GM12878 (cell line): ENCODE measurements at regions not wholly inside any gene's neighbourhood (a gene's known extent, or its start where the extent isn't known, plus 50 kb on each side); places are given as distances from the start of the nearest gene placed in this dataset.

Experiments used
- ATAC-seq: fragments of 200-7000 bp; cut with Tn5 transposase; 3 replicates; pipeline ENCODE4 v1.9.1; 2020; ENCODE audit warnings: mild to moderate bottlenecking, moderate library complexity
- BruUV-seq: library from RNA; stranded (reverse); fragments of 400-500 nt; replicated peaks from 2 replicates; lab custom pipeline; 2021; lab: Mats Ljungman, UMichigan
- CTCF ChIA-PET: fragments of 300-600 bp; sonication (Branson Sonifier 250); formaldehyde crosslinking; extraction: SDS; loops from one replicate; lab custom pipeline; 2021; ENCODE audit warnings: inconsistent platforms; lab: Yijun Ruan, JAX
- POLR2A ChIA-PET: fragments of 350-600 bp; formaldehyde crosslinking; extraction: SDS; loops from one replicate; lab custom pipeline; 2021; ENCODE audit warnings: inconsistent platforms; lab: Charles Lee
- RAD21 ChIA-PET: fragments of 300-600 bp; sonication (Branson Sonifier 250); formaldehyde crosslinking; loops from one replicate; lab custom pipeline; 2023; ENCODE audit warnings: antibody characterized with exemption; ENCODE audit not compliant: unreplicated experiment; lab: Charles Lee
- SMC1A ChIA-PET: fragments of 300-600 bp; sonication (Branson Sonifier 250); formaldehyde crosslinking; loops from one replicate; lab custom pipeline; 2023; ENCODE audit not compliant: unreplicated experiment, uncharacterized antibody; lab: Charles Lee
- DNase-seq: peaks from one replicate; pipeline ENCODE4 v3.0.0-alpha.2; 2011; ENCODE audit warnings: low read depth, low spot score
- FAIRE-seq: peaks from 3 replicates; lab custom pipeline; 2011; peaks lifted over from hg19 to GRCh38; lab: Jason Lieb, UNC
- H2AFZ ChIP-seq: 2 replicates; pipeline ENCODE4 v1.6.0; 2011; ENCODE audit warnings: low read depth, low read length, control low read depth; ENCODE audit not compliant: control insufficient read depth
- H3K27ac ChIP-seq: 2 replicates; pipeline ENCODE4 v1.5.1; 2011; ENCODE audit warnings: control low read depth; ENCODE audit not compliant: control insufficient read depth, insufficient read depth
- H3K27me3 ChIP-seq, 2 experiments: replicated peaks in 1 of 2; 2 replicates each; pipeline versions ENCODE4 v1.6.0 to v1.6.1; 2011; ENCODE audit warnings: low read length in 1 of 2; ENCODE audit not compliant: control insufficient read depth in 2 of 2, insufficient read depth in 2 of 2
- H3K36me3 ChIP-seq, 2 experiments: 2 replicates each; pipeline ENCODE4 v1.5.1; 2011; ENCODE audit warnings: low read length in 1 of 2; ENCODE audit not compliant: control insufficient read depth in 2 of 2, insufficient read depth in 2 of 2
- H3K4me1 ChIP-seq: 2 replicates; pipeline ENCODE4 v1.6.1; 2011; ENCODE audit warnings: mild to moderate bottlenecking, low read length, moderate library complexity, mixed read lengths; ENCODE audit not compliant: control insufficient read depth, insufficient read depth
- H3K4me2 ChIP-seq: 2 replicates; pipeline ENCODE4 v1.6.0; 2011; ENCODE audit warnings: control low read depth; ENCODE audit not compliant: control insufficient read depth, insufficient read depth
- H3K4me3 ChIP-seq: fragments of 200-600 bp; sonication (generic); 2 replicates; pipeline ENCODE4 v1.5.1; 2016
- H3K79me2 ChIP-seq: 2 replicates; pipeline ENCODE4 v1.6.0; 2011; ENCODE audit warnings: low read length; ENCODE audit not compliant: control insufficient read depth, insufficient read depth
- H3K9ac ChIP-seq: 2 replicates; pipeline ENCODE4 v1.8.0; 2011; ENCODE audit warnings: low read length, control low read depth, mixed read lengths; ENCODE audit not compliant: control insufficient read depth, insufficient read depth
- H3K9me3 ChIP-seq: replicated peaks from 3 replicates; pipeline ENCODE4 v1.5.1; 2011; ENCODE audit warnings: mild to moderate bottlenecking, low read length; ENCODE audit not compliant: control insufficient read depth, insufficient read depth
- H4K20me1 ChIP-seq: 2 replicates; pipeline ENCODE4 v1.6.0; 2011; ENCODE audit not compliant: control insufficient read depth, insufficient read depth
- CEBPZ ChIP-seq: fragments of 150-350 bp; IDR thresholded peaks from 2 replicates; pipeline ENCODE4 v1.6.1; 2016; ENCODE audit warnings: low read depth, low read length
- IRF3 ChIP-seq: fragments of 450-650 bp; IDR thresholded peaks from 2 replicates; pipeline ENCODE4 v1.6.1; 2014; ENCODE audit warnings: mild to moderate bottlenecking
- NFIC ChIP-seq: IDR thresholded peaks from 2 replicates; pipeline ENCODE4 v1.6.1; 2012; ENCODE audit warnings: low read depth, mild to moderate bottlenecking, inconsistent platforms, low read length, moderate library complexity
- NFXL1 ChIP-seq: fragments of 450-650 bp; IDR thresholded peaks from 2 replicates; pipeline ENCODE4 v1.6.1; 2017; ENCODE audit warnings: antibody characterized with exemption, mild to moderate bottlenecking, borderline replicate concordance
- ZNF622 ChIP-seq: fragments of 450-650 bp; IDR thresholded peaks from 2 replicates; pipeline ENCODE4 v1.6.1; 2017; ENCODE audit warnings: mild to moderate bottlenecking, inconsistent platforms
- ZSCAN29 ChIP-seq: fragments of 450-650 bp; IDR thresholded peaks from 2 replicates; pipeline ENCODE4 v1.6.1; 2017; ENCODE audit warnings: mild to moderate bottlenecking, moderate library complexity
- WGBS: methylation state at CpG from one replicate; pipeline ENCODE4 v1.1.6; 2016; ENCODE audit warnings: low lambda C conversion rate; ENCODE audit not compliant: insufficient replicate concordance, insufficient coverage; ENCODE audit errors: missing lambda C conversion rate; 5-methylcytosine and 5-hydroxymethylcytosine counted together
- in situ Hi-C: fragments of 300-500 bp; cut with MboI; formaldehyde crosslinking; loops from 9 replicates; pipeline ENCODE4 v1.14.3; 2018; ENCODE audit warnings: mixed read lengths
- intact Hi-C: fragments of 100-400 bp; cut with micrococcal nuclease; formaldehyde crosslinking; loops from one replicate; pipeline ENCODE4 v1.14.2; 2022; ENCODE audit not compliant: unreplicated experiment

- intact Hi-C loops, result no loop called here
- no peak for ATAC-seq
- in situ Hi-C loops, result no loop called here
Observed at GRCh38 chr1:60620087-60620486, 462.3 kb upstream of the NFIA start.

More at GRCh38 chr1:60620087-60620486, 462.3 kb upstream of the NFIA start:
- DNase-seq (no peak), FAIRE-seq (no peak)
- H3K4me2 ChIP-seq, result no peak overlapping the region
- H3K4me3 ChIP-seq, result no peak overlapping the region
- no peaks in the 10 kb centered on the region for H3K4me1 ChIP-seq
- H3K27me3 ChIP-seq, result no peaks in the 10 kb centered on the region
- no peaks in the 10 kb centered on the region for H3K79me2 ChIP-seq
- no peaks in the 10 kb centered on the region for H3K36me3 ChIP-seq
- WGBS, result 20% methylated on average over 7 of the region's 7 CpGs
- CTCF ChIA-PET, result no interaction called here
- SMC1A ChIA-PET, result interaction anchor here (0.6 kb wide), 1 partner anchor 759 kb away, joined by 3 read pairs; no protein-coding TSS in a partner anchor
- H3K9ac ChIP-seq, result no peak overlapping the region
- RAD21 ChIA-PET, result no interaction called here
- POLR2A ChIA-PET, result no interaction called here
- no peaks in the 10 kb centered on the region for H4K20me1 ChIP-seq
- BruUV-seq, result no TSS peak
- no peak for TF ChIP-seq NFXL1
- no peak for TF ChIP-seq CEBPZ
- no peak for TF ChIP-seq NFIC
- no peak for TF ChIP-seq ZSCAN29
- TF ChIP-seq IRF3, result no peak
- TF ChIP-seq ZNF622, result no peak
- H3K27ac ChIP-seq, result no peak overlapping the region
- no peaks in the 10 kb centered on the region for H3K9me3 ChIP-seq
- no peak overlapping the region for H2AFZ ChIP-seq
